OCI-LY7 (cell line): ENCODE measurements at regions not wholly inside any gene's neighbourhood (a gene's known extent, or its start where the extent isn't known, plus 50 kb on each side); places are given as distances from the start of the nearest gene placed in this dataset.
"Not testable (repeated sequence)": the region's sequence is repeated elsewhere in the genome, so short reads cannot be mapped to it uniquely, and the experiment has no call there.

Experiments used
- BruUV-seq: library from RNA; stranded (reverse); fragments of 400-500 nt; replicated peaks from 2 replicates; lab custom pipeline; 2021; lab: Mats Ljungman, UMichigan
- CTCF ChIA-PET: fragments of 300-600 bp; sonication (Branson Sonifier 250); formaldehyde crosslinking; loops from one replicate; lab custom pipeline; 2022; ENCODE audit warnings: antibody characterized with exemption; ENCODE audit not compliant: unreplicated experiment; lab: Charles Lee
- POLR2A ChIA-PET: fragments of 300-600 bp; sonication (Branson Sonifier 250); formaldehyde crosslinking; loops from one replicate; lab custom pipeline; 2022; ENCODE audit warnings: antibody characterized with exemption; lab: Charles Lee
- DNase-seq: peaks from one replicate; pipeline ENCODE4 v3.0.0-alpha.2; 2015; ENCODE audit warnings: low spot score
- H2AFZ ChIP-seq: fragments of 200-600 bp; sonication (generic), shearing (Covaris generic); 2 replicates; pipeline ENCODE4 v1.6.1; 2014; ENCODE audit warnings: mild to moderate bottlenecking, antibody characterized with exemption, low read length, moderate library complexity
- H3K27ac ChIP-seq: fragments of 200-600 bp; sonication (generic); 2 replicates; pipeline ENCODE4 v1.5.1; 2014; ENCODE audit warnings: mixed run types, low read depth, mild to moderate bottlenecking, moderate library complexity, low read length, inconsistent platforms; ENCODE audit not compliant: poor library complexity, severe bottlenecking
- H3K36me3 ChIP-seq: fragments of 200-600 bp; sonication (generic); 2 replicates; pipeline ENCODE4 v1.6.1; 2014; ENCODE audit warnings: mild to moderate bottlenecking, antibody characterized with exemption, low read length, moderate library complexity, mixed read lengths; ENCODE audit not compliant: insufficient read depth
- H3K4me1 ChIP-seq: fragments of 200-600 bp; sonication (generic); 2 replicates; pipeline ENCODE4 v1.5.1; 2014; ENCODE audit warnings: mild to moderate bottlenecking, low read length; ENCODE audit not compliant: insufficient read depth, poor library complexity, severe bottlenecking
- H3K4me2 ChIP-seq: fragments of 200-600 bp; sonication (generic); 2 replicates; pipeline ENCODE4 v1.6.1; 2014; ENCODE audit warnings: mild to moderate bottlenecking, low read length
- H3K4me3 ChIP-seq: fragments of 200-600 bp; sonication (generic); 2 replicates; pipeline ENCODE4 v1.5.1; 2014; ENCODE audit warnings: mild to moderate bottlenecking, low read depth, low read length; ENCODE audit not compliant: poor library complexity, severe bottlenecking
- H3K79me2 ChIP-seq: fragments of 200-600 bp; sonication (generic); 2 replicates; pipeline ENCODE4 v1.6.1; 2016; ENCODE audit warnings: low read depth, mild to moderate bottlenecking, low read length, moderate library complexity, mixed read lengths; ENCODE audit not compliant: insufficient read depth
- H3K9me2 ChIP-seq: fragments of 200-600 bp; sonication (generic); 2 replicates; pipeline ENCODE4 v1.6.1; 2016; ENCODE audit warnings: mild to moderate bottlenecking, low read length, mixed read lengths; ENCODE audit not compliant: insufficient read depth
- H3K9me3 ChIP-seq: fragments of 200-600 bp; sonication (generic); 2 replicates; pipeline ENCODE4 v1.6.1; 2014; ENCODE audit warnings: mild to moderate bottlenecking, mixed run types, low read length, mixed read lengths
- H4K20me1 ChIP-seq: fragments of 200-600 bp; sonication (generic); 2 replicates; pipeline ENCODE4 v1.6.1; 2014; ENCODE audit warnings: mild to moderate bottlenecking, antibody characterized with exemption, low read length, moderate library complexity, mixed read lengths; ENCODE audit not compliant: insufficient read depth
- EZH2phosphoT487 ChIP-seq: fragments of 200-600 bp; sonication (generic); IDR thresholded peaks from 2 replicates; pipeline ENCODE4 v1.6.1; 2018; ENCODE audit warnings: low read depth, borderline replicate concordance, mild to moderate bottlenecking, mixed run types, antibody characterized with exemption, low read length, moderate library complexity, mixed read lengths
- intact Hi-C: fragments of 100-400 bp; cut with micrococcal nuclease; formaldehyde crosslinking; loops from one replicate; pipeline ENCODE4 v1.10.0; 2022; ENCODE audit not compliant: unreplicated experiment
- TF ChIP-seq, protein P1 (sequence below): fragments of 200-600 bp; sonication (generic); conservative IDR thresholded peaks from 2 replicates; pipeline ENCODE4 v1.5.1; 2014; ENCODE audit warnings: mild to moderate bottlenecking, antibody characterized with exemption, low read length, moderate library complexity, mixed read lengths

DNA sequence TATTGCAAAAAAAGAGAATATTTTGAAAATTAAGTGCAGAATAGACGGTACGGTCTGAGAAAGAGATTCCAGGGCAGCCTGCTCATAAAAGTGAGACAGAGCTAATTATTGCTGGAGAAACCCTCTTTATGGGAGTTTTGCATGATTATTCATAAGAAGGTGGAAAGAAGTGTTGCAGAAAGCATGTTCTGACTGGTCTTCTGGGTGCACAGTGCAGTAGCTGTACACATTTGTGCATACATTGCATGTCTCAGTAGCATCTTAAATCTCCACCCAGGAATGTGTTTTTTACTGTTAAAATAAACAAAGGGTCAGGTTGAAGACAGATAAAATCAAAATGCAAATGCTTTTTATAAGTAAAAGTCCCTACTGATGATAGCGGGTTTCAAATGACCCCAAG lies 1813.6 kb upstream of the DEFB115 start:
- ChIA-PET CTCF (no interaction called here), POLR2A (no interaction called here)
- Histone ChIP-seq H3K9me3 (no peaks in the 10 kb centered on the region), H4K20me1 (no peaks in the 10 kb centered on the region), H3K4me1 (no peaks in the 10 kb centered on the region), H3K79me2 (no peaks in the 10 kb centered on the region), H3K4me2 (no peak overlapping the region), H2AFZ (0 out of 2 replicates have a peak overlapping the region, but pooled peaks have one; percentile 5), H3K36me3 (no peaks in the 10 kb centered on the region), H3K4me3 (no peak overlapping the region), H3K27ac (no peak overlapping the region), H3K9me2 (no peaks in the 10 kb centered on the region)
- intact Hi-C loops, result no loop called here
- peak; percentile 4 for DNase-seq
- no TSS peak for BruUV-seq
- TF ChIP-seq, protein P1, sequence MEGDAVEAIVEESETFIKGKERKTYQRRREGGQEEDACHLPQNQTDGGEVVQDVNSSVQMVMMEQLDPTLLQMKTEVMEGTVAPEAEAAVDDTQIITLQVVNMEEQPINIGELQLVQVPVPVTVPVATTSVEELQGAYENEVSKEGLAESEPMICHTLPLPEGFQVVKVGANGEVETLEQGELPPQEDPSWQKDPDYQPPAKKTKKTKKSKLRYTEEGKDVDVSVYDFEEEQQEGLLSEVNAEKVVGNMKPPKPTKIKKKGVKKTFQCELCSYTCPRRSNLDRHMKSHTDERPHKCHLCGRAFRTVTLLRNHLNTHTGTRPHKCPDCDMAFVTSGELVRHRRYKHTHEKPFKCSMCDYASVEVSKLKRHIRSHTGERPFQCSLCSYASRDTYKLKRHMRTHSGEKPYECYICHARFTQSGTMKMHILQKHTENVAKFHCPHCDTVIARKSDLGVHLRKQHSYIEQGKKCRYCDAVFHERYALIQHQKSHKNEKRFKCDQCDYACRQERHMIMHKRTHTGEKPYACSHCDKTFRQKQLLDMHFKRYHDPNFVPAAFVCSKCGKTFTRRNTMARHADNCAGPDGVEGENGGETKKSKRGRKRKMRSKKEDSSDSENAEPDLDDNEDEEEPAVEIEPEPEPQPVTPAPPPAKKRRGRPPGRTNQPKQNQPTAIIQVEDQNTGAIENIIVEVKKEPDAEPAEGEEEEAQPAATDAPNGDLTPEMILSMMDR, result no peak
- no peak for TF ChIP-seq EZH2phosphoT487

- H3K4me2 ChIP-seq, H2AFZ ChIP-seq, H3K27ac ChIP-seq, H4K20me1 ChIP-seq, POLR2A ChIA-PET, H3K79me2 ChIP-seq, H3K4me1 ChIP-seq, H3K9me2 ChIP-seq, H3K4me3 ChIP-seq, H3K36me3 ChIP-seq, BruUV-seq, intact Hi-C loops, H3K9me3 ChIP-seq, CTCF ChIA-PET: not testable (repeated sequence)
- peak; percentile 30 for DNase-seq
Observed at GRCh38 chr20:29445050-29445907, 1812.2 kb upstream of the DEFB115 start.

DNA sequence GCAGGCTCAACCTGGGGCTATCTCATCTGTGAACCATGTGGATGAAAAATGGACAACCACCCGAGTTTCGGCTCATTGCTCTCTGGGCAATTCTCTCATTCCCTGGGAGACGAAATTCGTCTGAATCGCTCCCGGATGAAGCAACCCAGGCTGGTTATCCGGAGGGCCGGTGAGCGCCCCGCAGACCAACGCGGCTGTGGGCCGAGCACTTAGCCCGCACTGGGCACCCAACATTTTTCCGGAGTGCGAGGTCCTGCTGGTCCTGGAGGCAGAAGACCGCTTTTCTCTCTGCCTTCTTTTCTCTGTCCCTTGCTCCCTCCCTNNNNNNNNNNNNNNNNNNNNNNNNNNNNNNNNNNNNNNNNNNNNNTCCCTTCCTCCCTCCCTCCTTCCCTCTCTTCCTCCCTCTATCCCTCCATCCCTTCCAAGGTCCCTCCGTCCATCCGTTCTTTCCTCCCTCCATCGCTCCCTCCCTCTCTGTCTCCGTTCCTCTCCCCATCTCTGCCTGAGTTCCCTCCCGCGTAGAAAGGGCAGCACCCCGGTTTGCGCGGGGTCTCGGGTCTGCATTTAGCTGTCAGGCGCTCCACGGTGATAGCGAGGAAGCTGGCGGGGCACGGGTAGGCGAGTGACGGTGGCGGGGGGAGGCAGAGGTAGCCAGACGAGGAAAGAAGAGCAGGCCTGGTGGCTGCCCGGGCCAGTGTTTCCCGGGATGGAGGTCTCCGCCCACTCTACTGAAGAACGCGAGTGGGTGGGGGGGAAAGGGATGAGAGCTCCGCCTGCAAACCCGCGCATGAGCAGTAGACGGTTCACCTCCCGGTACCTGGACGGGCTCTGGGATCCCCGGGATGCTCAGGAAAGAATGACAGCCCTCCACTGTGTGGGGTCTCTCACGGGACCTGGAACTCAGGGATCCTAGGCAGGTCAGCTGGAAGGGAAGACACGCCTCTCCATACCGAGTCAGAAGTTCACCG lies 1809.7 kb upstream of the DEFB115 start:
- H3K9me2 ChIP-seq, H3K79me2 ChIP-seq, H3K9me3 ChIP-seq, H4K20me1 ChIP-seq, DNase-seq, H3K4me3 ChIP-seq, H3K4me2 ChIP-seq, intact Hi-C loops, H2AFZ ChIP-seq, H3K27ac ChIP-seq, BruUV-seq, POLR2A ChIA-PET, H3K4me1 ChIP-seq, H3K36me3 ChIP-seq, CTCF ChIA-PET: not testable (repeated sequence)
